Endothelial cell of umbilical vein (primary cell): ENCODE measurements at regions not wholly inside any gene's neighbourhood (a gene's known extent, or its start where the extent isn't known, plus 50 kb on each side); places are given as distances from the start of the nearest gene placed in this dataset.

Experiments used
- BruUV-seq: library from RNA; stranded (reverse); fragments of 400-500 nt; replicated peaks from 2 replicates; lab custom pipeline; 2021; lab: Mats Ljungman, UMichigan
- CTCF ChIA-PET: fragments of 300-600, 350-600 bp; sonication (Branson Sonifier 250); formaldehyde crosslinking; loops from one replicate; lab custom pipeline; 2021; ENCODE audit warnings: antibody characterized with exemption, inconsistent platforms; lab: Charles Lee
- POLR2A ChIA-PET: fragments of 300-600, 350-600 bp; sonication (Branson Sonifier 250); formaldehyde crosslinking; loops from one replicate; lab custom pipeline; 2021; ENCODE audit warnings: antibody characterized with exemption, inconsistent platforms; lab: Charles Lee
- DNase-seq: peaks from one replicate; pipeline ENCODE4 v3.0.0-alpha.2; 2011; ENCODE audit warnings: low read depth, low spot score
- FAIRE-seq: peaks from 2 replicates; lab custom pipeline; 2011; peaks lifted over from hg19 to GRCh38; lab: Jason Lieb, UNC
- H2AFZ ChIP-seq: 2 replicates; pipeline ENCODE4 v1.6.0; 2012; ENCODE audit warnings: low read depth, low read length, control low read depth, inconsistent platforms
- H3K27ac ChIP-seq: 2 replicates; pipeline ENCODE4 v1.5.1; 2011; ENCODE audit warnings: low read depth, mild to moderate bottlenecking, control low read depth, low read length, moderate library complexity; ENCODE audit not compliant: insufficient read depth
- H3K27me3 ChIP-seq, 2 experiments: 2 replicates each; pipeline versions ENCODE4 v1.6.0 to v1.6.1; 2011; ENCODE audit warnings: low read length in 2 of 2, mixed read lengths in 1 of 2; ENCODE audit not compliant: control insufficient read depth in 2 of 2, insufficient read depth in 2 of 2
- H3K36me3 ChIP-seq, 2 experiments: 2 replicates in 1 of 2; 3 replicates in 1 of 2; pipeline ENCODE4 v1.5.1; 2011; ENCODE audit warnings: low read length in 2 of 2, mild to moderate bottlenecking in 1 of 2, moderate library complexity in 1 of 2; ENCODE audit not compliant: control insufficient read depth in 2 of 2, insufficient read depth in 2 of 2; ENCODE audit errors: extremely low read depth in 1 of 2
- H3K4me1 ChIP-seq: 3 replicates; pipeline ENCODE4 v1.5.1; 2011; ENCODE audit warnings: mild to moderate bottlenecking, low read length; ENCODE audit not compliant: control insufficient read depth, insufficient read depth; ENCODE audit errors: extremely low read depth
- H3K4me2 ChIP-seq: 2 replicates; pipeline ENCODE4 v1.6.1; 2011; ENCODE audit warnings: low read length, control low read depth, mixed read lengths; ENCODE audit not compliant: insufficient read depth
- H3K4me3 ChIP-seq, 3 experiments: fragments of 200-600 bp in 1 of 3; sonication (generic), shearing (Covaris generic) in 1 of 3; replicated peaks in 1 of 3; 2 replicates each; pipeline ENCODE4 v1.5.1; 2011 to 2016; ENCODE audit warnings: control low read depth in 3 of 3, low read length in 3 of 3, mild to moderate bottlenecking in 2 of 3, inconsistent platforms in 1 of 3, low read depth in 1 of 3, moderate library complexity in 1 of 3; ENCODE audit not compliant: insufficient read depth in 1 of 3
- H3K79me2 ChIP-seq: 2 replicates; pipeline ENCODE4 v1.6.0; 2012; ENCODE audit warnings: low read length, inconsistent platforms; ENCODE audit not compliant: control insufficient read depth, insufficient read depth
- H3K9ac ChIP-seq: replicated peaks from 2 replicates; pipeline ENCODE3; 2011; ENCODE audit warnings: low read length, control low read depth; ENCODE audit not compliant: insufficient read depth; ENCODE audit errors: extremely low read depth
- H3K9me1 ChIP-seq: replicated peaks from 3 replicates; pipeline ENCODE4 v1.6.0; 2011; ENCODE audit warnings: mild to moderate bottlenecking, low read length; ENCODE audit not compliant: control insufficient read depth, insufficient read depth; ENCODE audit errors: extremely low read depth
- H3K9me3 ChIP-seq: replicated peaks from 2 replicates; pipeline ENCODE4 v1.5.1; 2012; ENCODE audit warnings: low read length, inconsistent platforms; ENCODE audit not compliant: control insufficient read depth, insufficient read depth
- H4K20me1 ChIP-seq: replicated peaks from 2 replicates; pipeline ENCODE3; 2011; ENCODE audit warnings: mild to moderate bottlenecking, low read length; ENCODE audit not compliant: control insufficient read depth, insufficient read depth; ENCODE audit errors: extremely low read depth
- CTCF ChIP-seq, 2 donors: IDR thresholded peaks; 1 replicate in 1 of 2; 2 replicates in 1 of 2; pipeline ENCODE4 v1.5.1; 2011; ENCODE audit warnings: low read length in 2 of 2, mild to moderate bottlenecking in 2 of 2, moderate library complexity in 2 of 2, control low read depth in 1 of 2, inconsistent platforms in 1 of 2, low read depth in 1 of 2; ENCODE audit not compliant: insufficient read depth in 1 of 2; ENCODE audit errors: extremely low read depth in 1 of 2
- EZH2 ChIP-seq: IDR thresholded peaks from 2 replicates; pipeline ENCODE4 v1.6.1; 2012; ENCODE audit warnings: borderline replicate concordance, low read depth, mild to moderate bottlenecking, moderate library complexity, low read length, inconsistent platforms; ENCODE audit not compliant: severe bottlenecking
- FOS ChIP-seq: IDR thresholded peaks from 2 replicates; pipeline ENCODE4 v1.6.1; 2011; ENCODE audit warnings: mild to moderate bottlenecking, low read length, moderate library complexity, borderline replicate concordance; ENCODE audit not compliant: insufficient read depth
- GATA2 ChIP-seq: IDR thresholded peaks from 2 replicates; pipeline ENCODE4 v1.7.0; 2011; ENCODE audit warnings: low read depth, mild to moderate bottlenecking, moderate library complexity, mixed read lengths, low read length; ENCODE audit not compliant: insufficient read length, insufficient read depth
- JUN ChIP-seq: IDR thresholded peaks from 2 replicates; pipeline ENCODE4 v1.6.1; 2011; ENCODE audit warnings: borderline replicate concordance, low read depth; ENCODE audit not compliant: insufficient read length, insufficient read depth
- MAX ChIP-seq: IDR thresholded peaks from 2 replicates; pipeline ENCODE4 v1.6.1; 2011; ENCODE audit not compliant: insufficient read depth, insufficient read length
- MYC ChIP-seq: IDR thresholded peaks from one replicate; pipeline ENCODE4 v1.6.1; 2011; ENCODE audit warnings: mild to moderate bottlenecking, low read depth, low read length
- POLR2A ChIP-seq: IDR thresholded peaks from 2 replicates; pipeline ENCODE4 v1.6.1; 2012; ENCODE audit warnings: low read depth, mild to moderate bottlenecking, control low read depth, low read length
- POLR2AphosphoS5 ChIP-seq: IDR thresholded peaks from 2 replicates; pipeline ENCODE4 v1.6.1; 2012; ENCODE audit warnings: low read depth, mild to moderate bottlenecking, control low read depth, low read length, moderate library complexity; ENCODE audit not compliant: insufficient read depth
- dilution Hi-C: fragments of 300-500 bp; cut with MboI; formaldehyde crosslinking; loops from one replicate; pipeline ENCODE4 v1.15.0; 2019; ENCODE audit warnings: low sequenced_read_pairs; ENCODE audit not compliant: extremely low pct_ligation_motif_present
- intact Hi-C: fragments of 100-400 bp; cut with micrococcal nuclease; formaldehyde crosslinking; loops from one replicate; pipeline ENCODE4 v1.10.0; 2022

- Histone ChIP-seq H3K4me2 (no peak overlapping the region), H3K27me3 (peaks cover under 1 to 19% of the 10 kb centered on the region in 2 experiments), H3K36me3 (no peaks in the 10 kb centered on the region), H3K9me3 (no peaks in the 10 kb centered on the region), H3K9me1 (no peaks in the 10 kb centered on the region), H3K27ac (no peak overlapping the region), H3K4me3 (no peak overlapping the region), H3K79me2 (no peaks in the 10 kb centered on the region), H4K20me1 (no peaks in the 10 kb centered on the region), H3K9ac (no peak overlapping the region), H3K4me1 (no peaks in the 10 kb centered on the region), H2AFZ (no peak overlapping the region)
- no TSS peak for BruUV-seq
- POLR2A ChIA-PET, result no interaction called here
- dilution Hi-C loops, result no loop called here
- FAIRE-seq, result no peak
- no peak for DNase-seq
- intact Hi-C loops, result no loop called here
- CTCF ChIA-PET, result no interaction called here
- TF ChIP-seq CTCF (IDR thresholded peaks at IDR 0.05; ENCODE audit: extremely low read depth in 1 of 2, insufficient read depth in 1 of 2, low read depth in 1 of 2, low read length in 2 of 2) (no peak), EZH2 (no peak), GATA2 (no peak), MAX (no peak), POLR2A (no peak), MYC (no peak), FOS (no peak), POLR2AphosphoS5 (no peak), JUN (no peak)
These were observed 81.4 kb upstream of the ZNF618 start for GRCh38 chr9:113794721-113795120.
